Gastrocnemius medialis (tissue), 4 donors: ENCODE measurements at regions not wholly inside any gene's neighbourhood (a gene's known extent, or its start where the extent isn't known, plus 50 kb on each side); places are given as distances from the start of the nearest gene placed in this dataset.
"Not testable (repeated sequence)": the region's sequence is repeated elsewhere in the genome, so short reads cannot be mapped to it uniquely, and the experiment has no call there.

ENCODE experiments used
- POLR2A ChIP-seq, 2 donors: fragments of 450-650 bp; IDR thresholded peaks; one replicate each; pipeline ENCODE4 v1.6.1; 2017; ENCODE audit warnings: antibody characterized with exemption in 2 of 2, mild to moderate bottlenecking in 2 of 2, moderate library complexity in 2 of 2
- TF ChIP-seq, protein P1 (sequence below), 5 experiments: fragments of 450-650 bp in 3 of 5; fragments of 200-600 bp in 2 of 5; sonication (generic) in 2 of 5; IDR thresholded peaks in 4 of 5; conservative IDR thresholded peaks in 1 of 5; 1 replicate in 4 of 5; 2 replicates in 1 of 5; pipeline ENCODE4 v1.5.1; 2016 to 2019; ENCODE audit warnings: antibody characterized with exemption in 5 of 5, mild to moderate bottlenecking in 3 of 5, moderate library complexity in 3 of 5

DNA sequence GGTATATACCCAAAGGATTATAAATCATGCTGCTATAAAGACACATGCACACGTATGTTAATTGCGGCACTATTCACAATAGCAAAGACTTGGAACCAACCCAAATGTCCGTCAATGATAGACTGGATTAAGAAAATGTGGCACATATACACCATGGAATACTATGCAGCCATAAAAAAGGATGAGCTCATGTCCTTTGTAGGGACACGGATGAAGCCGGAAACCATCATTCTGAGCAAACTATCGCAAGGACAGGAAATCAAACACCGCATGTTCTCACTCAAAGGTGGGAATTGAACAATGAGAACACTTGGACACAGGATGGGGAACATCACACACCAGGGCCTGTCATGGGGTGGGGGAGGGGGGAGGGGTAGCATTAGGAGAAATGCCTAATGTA lies 66.8 kb upstream of the LTBP1 start:
- TF ChIP-seq, protein P1, sequence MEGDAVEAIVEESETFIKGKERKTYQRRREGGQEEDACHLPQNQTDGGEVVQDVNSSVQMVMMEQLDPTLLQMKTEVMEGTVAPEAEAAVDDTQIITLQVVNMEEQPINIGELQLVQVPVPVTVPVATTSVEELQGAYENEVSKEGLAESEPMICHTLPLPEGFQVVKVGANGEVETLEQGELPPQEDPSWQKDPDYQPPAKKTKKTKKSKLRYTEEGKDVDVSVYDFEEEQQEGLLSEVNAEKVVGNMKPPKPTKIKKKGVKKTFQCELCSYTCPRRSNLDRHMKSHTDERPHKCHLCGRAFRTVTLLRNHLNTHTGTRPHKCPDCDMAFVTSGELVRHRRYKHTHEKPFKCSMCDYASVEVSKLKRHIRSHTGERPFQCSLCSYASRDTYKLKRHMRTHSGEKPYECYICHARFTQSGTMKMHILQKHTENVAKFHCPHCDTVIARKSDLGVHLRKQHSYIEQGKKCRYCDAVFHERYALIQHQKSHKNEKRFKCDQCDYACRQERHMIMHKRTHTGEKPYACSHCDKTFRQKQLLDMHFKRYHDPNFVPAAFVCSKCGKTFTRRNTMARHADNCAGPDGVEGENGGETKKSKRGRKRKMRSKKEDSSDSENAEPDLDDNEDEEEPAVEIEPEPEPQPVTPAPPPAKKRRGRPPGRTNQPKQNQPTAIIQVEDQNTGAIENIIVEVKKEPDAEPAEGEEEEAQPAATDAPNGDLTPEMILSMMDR (IDR thresholded peaks at IDR 0.05 in 4 of 5, conservative IDR thresholded peaks at IDR 0.05 in 1 of 5): not testable (repeated sequence)
- not testable (repeated sequence) for TF ChIP-seq POLR2A (IDR thresholded peaks at IDR 0.05)
